ENCODE measurements at regions not wholly inside any gene's neighbourhood (a gene's known extent, or its start where the extent isn't known, plus 50 kb on each side); places are given as distances from the start of the nearest gene placed in this dataset.
A peak's percentile ranks its signal among the peaks of the same experiment; 100 is the strongest.
"Not testable (repeated sequence)": the region's sequence is repeated elsewhere in the genome, so short reads cannot be mapped to it uniquely, and the experiment has no call there.

- DNase-seq = no peak
Observed at GRCh38 chr6:118718903-118719302, 67.5 kb upstream of the CEP85L start.

GRCh38 chr6:118718297-118718696 lies 66.9 kb upstream of the CEP85L start:
- DNase-seq = no peak

GRCh38 chr6:118717106-118717505 lies 65.7 kb upstream of the CEP85L start:
- DNase-seq = no peak

GRCh38 chr6:118715907-118716306 lies 64.5 kb upstream of the CEP85L start:
- DNase-seq = not testable (repeated sequence)

GRCh38 chr6:118715376-118715775 lies 64.0 kb upstream of the CEP85L start:
- no peak for DNase-seq

GRCh38 chr6:118714756-118715155 lies 63.4 kb upstream of the CEP85L start:
- no peak for DNase-seq

GRCh38 chr6:118712969-118713368 lies 61.6 kb upstream of the CEP85L start:
- no peak for DNase-seq

- no peak for DNase-seq
Observed at GRCh38 chr6:118710616-118711015, 59.2 kb upstream of the CEP85L start.

GRCh38 chr6:118709859-118710350 lies 58.5 kb upstream of the CEP85L start:
- peak; percentile 55 for DNase-seq

- DNase-seq = no peak
Observed at GRCh38 chr6:118708744-118709143, 57.4 kb upstream of the CEP85L start.

- no peak for DNase-seq
Observed at GRCh38 chr6:118708055-118708454, 56.7 kb upstream of the CEP85L start.

GRCh38 chr6:118706702-118707101 lies 55.3 kb upstream of the CEP85L start:
- no peak for DNase-seq

GRCh38 chr6:118705544-118706491 lies 54.4 kb upstream of the CEP85L start:
- DNase-seq = no peak

GRCh38 chr6:118704915-118705314 lies 53.5 kb upstream of the CEP85L start:
- no peak for DNase-seq

- not testable (repeated sequence) for DNase-seq
Observed at GRCh38 chr6:118701260-118701659, 49.9 kb upstream of the CEP85L start.
